ENCODE measurements at regions not wholly inside any gene's neighbourhood (a gene's known extent, or its start where the extent isn't known, plus 50 kb on each side); places are given as distances from the start of the nearest gene placed in this dataset.

GRCh38 chrX:145552643-145553042 is 265.0 kb upstream of the SLITRK2 start:
- TF ChIP-seq POLR2A (IDR thresholded peaks at IDR 0.05; ENCODE audit: low read depth, low read length) (no peak), RAD21 (IDR thresholded peaks at IDR 0.05; ENCODE audit: low read length) (no peak), CTCF (conservative IDR thresholded peaks at IDR 0.05; ENCODE audit: low read depth, low read length) (no peak; the same call in 1 of the 2 replicates), RFX5 (IDR thresholded peaks at IDR 0.05; ENCODE audit: low read depth, low read length) (no peak), CHD1 (IDR thresholded peaks at IDR 0.05; ENCODE audit: low read depth, low read length) (no peak), CEBPB (IDR thresholded peaks at IDR 0.05; ENCODE audit: low read depth, low read length) (no peak), FOS (IDR thresholded peaks at IDR 0.05; ENCODE audit: low read depth, low read length) (no peak), MAFK (IDR thresholded peaks at IDR 0.05; ENCODE audit: low read depth, low read length) (no peak), MAZ (IDR thresholded peaks at IDR 0.05; ENCODE audit: borderline replicate concordance, low read depth, low read length) (no peak), BHLHE40 (IDR thresholded peaks at IDR 0.05; ENCODE audit: low read depth, low read length) (no peak), MXI1 (IDR thresholded peaks at IDR 0.05; ENCODE audit: borderline replicate concordance, low read depth, low read length) (no peak), SMC3 (IDR thresholded peaks at IDR 0.05; ENCODE audit: low read depth, low read length) (no peak), RCOR1 (IDR thresholded peaks at IDR 0.05; ENCODE audit: insufficient replicate concordance, low read length) (no peak)

Data from IMR-90 (cell line).